ENCODE measurements at regions not wholly inside any gene's neighbourhood (a gene's known extent, or its start where the extent isn't known, plus 50 kb on each side); places are given as distances from the start of the nearest gene placed in this dataset.

- no peak for TF ChIP-seq PRDM10 (tag by site-specific recombination; IDR thresholded peaks at IDR 0.05)
- no peak for TF ChIP-seq YY2 (tag by site-specific recombination; IDR thresholded peaks at IDR 0.05)
- no peak for TF ChIP-seq ZNF10 (tag by site-specific recombination; IDR thresholded peaks at IDR 0.05)
- no peak for TF ChIP-seq ZNF585B (tag by site-specific recombination; IDR thresholded peaks at IDR 0.05)
These were observed 408.9 kb downstream of the PYDC2 start (continued) for GRCh38 chr3:191869738-191870415.

GRCh38 chr3:191873736-191874135 lies 412.8 kb downstream of the PYDC2 start:
- H3K9me3 ChIP-seq (ENCODE audit: control insufficient read depth, insufficient read depth, low read depth, low read length), result no peaks in the 10 kb centered on the region
- POLR2A ChIA-PET, result no interaction called here
- CTCF ChIA-PET, result no interaction called here
- no peak overlapping the region for H3K27ac ChIP-seq (ENCODE audit: extremely low read depth, low read depth, low read length)
- no peaks in the 10 kb centered on the region for H3K4me1 ChIP-seq (ENCODE audit: control insufficient read depth, insufficient read depth, low read length)
- H3K36me3 ChIP-seq (ENCODE audit: control insufficient read depth in 2 of 2, insufficient read depth in 1 of 2, low read length in 2 of 2), result no peaks in the 10 kb centered on the region
- no peak for TF ChIP-seq SCRT1 (tag by site-specific recombination; IDR thresholded peaks at IDR 0.05; ENCODE audit: borderline replicate concordance)
- no peak for TF ChIP-seq ZBTB6 (tag by site-specific recombination; IDR thresholded peaks at IDR 0.05)
- TF ChIP-seq ZNF350 (tag by site-specific recombination; IDR thresholded peaks at IDR 0.05), result no peak
- TF ChIP-seq ZNF549 (tag by site-specific recombination; IDR thresholded peaks at IDR 0.05), result no peak
- TF ChIP-seq ZNF223 (tag by site-specific recombination; IDR thresholded peaks at IDR 0.05), result no peak
- TF ChIP-seq ZNF639 (tag by site-specific recombination; IDR thresholded peaks at IDR 0.05), result no peak
- TF ChIP-seq ZNF324 (tag by site-specific recombination; IDR thresholded peaks at IDR 0.05), result no peak
- TF ChIP-seq ZNF239 (tag by site-specific recombination; IDR thresholded peaks at IDR 0.05), result no peak
- no peak for TF ChIP-seq ZNF791 (tag by site-specific recombination; IDR thresholded peaks at IDR 0.05)
- TF ChIP-seq ZNF560 (tag by site-specific recombination; IDR thresholded peaks at IDR 0.05; ENCODE audit: borderline replicate concordance), result no peak
- no peak for TF ChIP-seq ZBTB10 (tag by site-specific recombination; IDR thresholded peaks at IDR 0.05)
- no peak for TF ChIP-seq GLI4 (tag by site-specific recombination; IDR thresholded peaks at IDR 0.05)
- TF ChIP-seq ZNF785 (tag by site-specific recombination; IDR thresholded peaks at IDR 0.05), result no peak
- TF ChIP-seq ZNF501 (tag by site-specific recombination; IDR thresholded peaks at IDR 0.05), result no peak
- TF ChIP-seq ZNF37A (tag by site-specific recombination; IDR thresholded peaks at IDR 0.05), result no peak
- no peak for TF ChIP-seq WT1 (tag by site-specific recombination; IDR thresholded peaks at IDR 0.05)
- no peak for TF ChIP-seq ZNF701 (tag by site-specific recombination; IDR thresholded peaks at IDR 0.05)
- no peak overlapping the region for H3K4me3 ChIP-seq (ENCODE audit: low read depth, low read length)

Measured in HEK293 (cell line).